ENCODE measurements at regions not wholly inside any gene's neighbourhood (a gene's known extent, or its start where the extent isn't known, plus 50 kb on each side); places are given as distances from the start of the nearest gene placed in this dataset.
A peak's percentile ranks its signal among the peaks of the same experiment; 100 is the strongest.
"Not testable (repeated sequence)": the region's sequence is repeated elsewhere in the genome, so short reads cannot be mapped to it uniquely, and the experiment has no call there.

- peak in 1 of 2 donors; percentile 12 for DNase-seq
- ATAC-seq; intact Hi-C loops (cut with DNase I, micrococcal nuclease): not testable (repeated sequence)
Observed at GRCh38 chr16:21422824-21423223, 144.7 kb upstream of the CRYM start.

GRCh38 chr16:21404699-21405098, 126.6 kb upstream of the CRYM start:
- DNase-seq; ATAC-seq; intact Hi-C loops (cut with DNase I, micrococcal nuclease): not testable (repeated sequence)

- ATAC-seq; DNase-seq; intact Hi-C loops (cut with DNase I, micrococcal nuclease): not testable (repeated sequence)
Observed at GRCh38 chr16:21397866-21398265, 119.8 kb upstream of the CRYM start.

- DNase-seq; intact Hi-C loops (cut with DNase I, micrococcal nuclease); ATAC-seq: not testable (repeated sequence)
Observed at GRCh38 chr16:21396545-21396944, 118.5 kb upstream of the CRYM start.

GRCh38 chr16:21390634-21391033, 112.5 kb upstream of the CRYM start:
- ATAC-seq; DNase-seq; intact Hi-C loops (cut with DNase I, micrococcal nuclease): not testable (repeated sequence)

- DNase-seq; ATAC-seq; intact Hi-C loops (cut with DNase I, micrococcal nuclease): not testable (repeated sequence)
Observed at GRCh38 chr16:21389860-21390259, 111.8 kb upstream of the CRYM start.

GRCh38 chr16:21387757-21388156, 109.7 kb upstream of the CRYM start:
- intact Hi-C loops (cut with DNase I, micrococcal nuclease); ATAC-seq; DNase-seq: not testable (repeated sequence)

- intact Hi-C loops (cut with DNase I, micrococcal nuclease); DNase-seq: not testable (repeated sequence)
- peak; percentile 78 for ATAC-seq
Observed at GRCh38 chr16:21386201-21386915, 108.3 kb upstream of the CRYM start.

GRCh38 chr16:21383682-21384081, 105.6 kb upstream of the CRYM start:
- intact Hi-C loops (cut with DNase I, micrococcal nuclease); ATAC-seq; DNase-seq: not testable (repeated sequence)

- DNase-seq; ATAC-seq; intact Hi-C loops (cut with DNase I, micrococcal nuclease): not testable (repeated sequence)
Observed at GRCh38 chr16:21379645-21380044, 101.6 kb upstream of the CRYM start.

GRCh38 chr16:21376196-21376899, 98.3 kb upstream of the CRYM start:
- intact Hi-C loops (cut with DNase I, micrococcal nuclease); ATAC-seq; DNase-seq: not testable (repeated sequence)

GRCh38 chr16:21375334-21375733, 97.2 kb upstream of the CRYM start:
- intact Hi-C loops (cut with DNase I, micrococcal nuclease); DNase-seq; ATAC-seq: not testable (repeated sequence)

- intact Hi-C loops (cut with DNase I, micrococcal nuclease); DNase-seq; ATAC-seq: not testable (repeated sequence)
Observed at GRCh38 chr16:21373454-21373853, 95.4 kb upstream of the CRYM start.

GRCh38 chr16:21372862-21373261, 94.8 kb upstream of the CRYM start:
- DNase-seq; intact Hi-C loops (cut with DNase I, micrococcal nuclease); ATAC-seq: not testable (repeated sequence)

GRCh38 chr16:21372162-21372835, 94.2 kb upstream of the CRYM start:
- DNase-seq; ATAC-seq; intact Hi-C loops (cut with DNase I, micrococcal nuclease): not testable (repeated sequence)

GRCh38 chr16:21370791-21371190, 92.7 kb upstream of the CRYM start:
- intact Hi-C loops (cut with DNase I, micrococcal nuclease); ATAC-seq; DNase-seq: not testable (repeated sequence)

GRCh38 chr16:21368973-21369942, 91.2 kb upstream of the CRYM start:
- DNase-seq; ATAC-seq; intact Hi-C loops (cut with DNase I, micrococcal nuclease): not testable (repeated sequence)
